ENCODE measurements at regions not wholly inside any gene's neighbourhood (a gene's known extent, or its start where the extent isn't known, plus 50 kb on each side); places are given as distances from the start of the nearest gene placed in this dataset.

DNA sequence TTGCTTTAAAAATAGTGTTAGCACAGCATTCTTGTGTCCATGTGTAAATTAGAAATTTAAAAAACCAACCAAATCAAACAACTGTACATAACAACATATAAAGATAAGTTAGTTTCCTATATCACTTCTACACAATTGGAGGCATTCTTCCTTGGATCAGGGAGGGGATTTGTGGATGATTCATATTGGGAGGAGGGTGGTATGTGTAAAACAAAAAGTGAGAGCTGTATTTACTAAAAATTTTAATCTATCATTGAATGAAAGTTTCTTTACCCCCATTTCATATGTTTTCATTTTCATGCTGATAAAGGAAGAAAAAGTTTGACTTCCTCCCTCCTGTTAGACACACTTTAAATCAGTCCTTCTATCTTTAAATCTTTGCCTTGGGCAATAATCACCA is 325.0 kb downstream of the SATB1 start:
- H3K4me3 ChIP-seq (ENCODE audit: low read depth, low read length), result no peak overlapping the region
- TF ChIP-seq CTCF (conservative IDR thresholded peaks at IDR 0.05; ENCODE audit: low read depth, low read length), result no peak
- no peak for DNase-seq (ENCODE audit: low read depth)

DNA sequence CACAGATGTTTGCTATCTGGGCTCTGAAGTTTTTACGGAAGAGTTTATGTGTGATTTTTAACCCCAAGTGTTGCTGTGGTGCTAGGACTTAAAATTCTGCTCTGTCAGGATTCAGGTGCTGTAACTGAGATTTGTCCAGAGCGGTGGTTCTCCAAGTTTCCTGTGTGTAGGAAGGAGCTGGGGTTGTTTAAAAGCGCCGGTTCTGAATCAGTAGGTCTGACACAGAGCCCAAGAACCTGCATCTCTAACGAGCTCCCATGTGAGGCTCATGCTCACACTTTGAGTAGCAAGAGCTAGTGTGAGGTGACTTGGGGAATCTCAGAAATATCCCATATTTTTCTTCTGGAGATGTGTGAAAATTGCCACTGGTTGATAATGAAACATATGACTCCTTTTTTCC is 325.5 kb downstream of the SATB1 start:
- no peak overlapping the region for H3K4me3 ChIP-seq (ENCODE audit: low read depth, low read length)
- no peak for DNase-seq (ENCODE audit: low read depth)
- no peak for TF ChIP-seq CTCF (conservative IDR thresholded peaks at IDR 0.05; ENCODE audit: low read depth, low read length)

DNA sequence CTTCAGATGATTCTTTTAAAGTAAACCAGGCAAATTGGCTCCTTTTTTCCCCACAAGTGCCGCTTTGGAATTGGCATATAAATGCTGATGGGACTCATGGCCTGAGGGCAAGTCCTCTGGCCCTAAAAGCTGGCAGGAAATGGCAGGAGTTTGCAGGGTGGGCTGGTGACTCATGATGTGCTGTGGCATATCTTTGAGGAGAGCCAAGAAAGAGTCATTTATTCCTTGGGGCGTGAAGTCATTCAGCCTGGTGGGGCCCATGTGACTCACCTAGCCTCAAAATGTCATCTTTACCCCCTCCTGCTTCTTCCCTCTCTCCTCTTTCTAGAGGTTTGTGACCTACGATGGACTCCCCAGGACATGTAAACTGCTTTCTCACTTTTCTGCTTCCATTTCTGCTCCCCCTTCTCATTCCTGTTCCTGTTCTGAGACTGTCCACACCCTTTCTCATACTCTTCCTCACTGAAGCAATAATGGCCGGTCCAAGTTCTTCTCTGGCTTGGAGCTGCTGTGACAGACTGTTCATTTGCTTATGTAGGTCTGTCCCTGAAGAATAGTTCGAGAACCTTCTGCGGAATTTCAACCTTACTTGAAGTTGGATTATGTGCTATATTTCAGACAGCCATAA is 326.1 kb downstream of the SATB1 start:
- no peak for TF ChIP-seq CTCF (conservative IDR thresholded peaks at IDR 0.05; ENCODE audit: low read depth, low read length)
- DNase-seq (ENCODE audit: low read depth), result no peak
- H3K4me3 ChIP-seq (ENCODE audit: low read depth, low read length), result no peak overlapping the region

- no peak for TF ChIP-seq CTCF (conservative IDR thresholded peaks at IDR 0.05; ENCODE audit: low read depth, low read length)
These were observed 327.1 kb downstream of the SATB1 start for GRCh38 chr3:18097989-18098388.

GRCh38 chr3:18097473-18097872 is 327.7 kb downstream of the SATB1 start:
- TF ChIP-seq CTCF (conservative IDR thresholded peaks at IDR 0.05; ENCODE audit: low read depth, low read length), result no peak
- H3K4me3 ChIP-seq (ENCODE audit: low read depth, low read length), result no peak overlapping the region
- no peak for DNase-seq (ENCODE audit: low read depth)

More at GRCh38 chr3:18097989-18098388, 327.1 kb downstream of the SATB1 start:
- no peak overlapping the region for H3K4me3 ChIP-seq (ENCODE audit: low read depth, low read length)
- DNase-seq (ENCODE audit: low read depth), result no peak

DNA sequence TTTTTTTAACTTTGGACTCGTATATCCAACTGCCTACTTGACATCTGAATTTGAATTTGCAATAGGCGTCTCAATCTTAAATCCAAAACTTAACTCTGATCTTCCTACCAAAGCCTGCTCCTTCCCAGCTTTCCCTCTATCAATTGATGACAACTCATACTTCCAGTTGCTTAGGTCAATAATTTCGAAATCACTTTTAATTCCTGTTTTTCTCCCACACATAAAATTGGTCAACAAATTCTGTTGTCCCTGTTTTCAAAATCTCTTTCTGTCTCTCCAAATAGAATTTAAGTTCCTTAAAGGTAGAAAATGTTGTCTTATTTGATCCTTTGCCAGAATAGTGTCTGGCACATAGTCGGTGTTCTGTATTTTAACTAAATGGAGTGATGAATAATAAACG is 332.4 kb downstream of the SATB1 start:
- no peak for DNase-seq (ENCODE audit: low read depth)
- H3K4me3 ChIP-seq (ENCODE audit: low read depth, low read length), result no peak overlapping the region
- no peak for TF ChIP-seq CTCF (conservative IDR thresholded peaks at IDR 0.05; ENCODE audit: low read depth, low read length)

DNA sequence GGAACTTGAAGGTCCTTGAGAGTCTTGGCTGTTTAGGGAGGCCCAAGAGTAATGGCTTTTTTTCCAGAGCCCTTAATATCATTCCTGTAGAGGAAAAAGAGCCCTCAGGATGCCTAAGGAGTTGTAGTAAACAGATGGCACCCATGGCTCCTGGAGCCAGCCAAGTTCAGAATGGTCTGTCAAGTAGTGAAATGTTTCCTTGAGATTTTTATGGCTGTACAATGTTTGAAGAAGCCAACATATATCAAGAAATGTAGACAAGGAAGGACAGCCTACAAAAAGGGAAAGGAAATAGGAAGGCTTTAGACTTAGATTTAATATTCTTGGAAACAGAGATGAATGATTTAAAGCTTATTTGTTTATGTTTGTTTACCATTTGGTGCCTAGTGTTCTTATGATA is 334.8 kb downstream of the SATB1 start:
- no peak for DNase-seq (ENCODE audit: low read depth)
- no peak for TF ChIP-seq CTCF (conservative IDR thresholded peaks at IDR 0.05; ENCODE audit: low read depth, low read length)
- no peak overlapping the region for H3K4me3 ChIP-seq (ENCODE audit: low read depth, low read length)
